Neural cell (in vitro differentiated cells): ENCODE measurements at regions not wholly inside any gene's neighbourhood (a gene's known extent, or its start where the extent isn't known, plus 50 kb on each side); places are given as distances from the start of the nearest gene placed in this dataset.

Source experiments
- CTCF ChIP-seq: fragments of 450-650 bp; IDR thresholded peaks from 2 replicates; pipeline ENCODE4 v1.5.1; 2014; ENCODE audit warnings: antibody characterized with exemption, mild to moderate bottlenecking, moderate library complexity; ENCODE audit not compliant: poor library complexity, severe bottlenecking
- EP300 ChIP-seq: fragments of 450-650 bp; conservative IDR thresholded peaks from 2 replicates; pipeline ENCODE4 v1.6.1; 2014; ENCODE audit warnings: antibody characterized with exemption, mild to moderate bottlenecking, moderate library complexity; ENCODE audit not compliant: poor library complexity, severe bottlenecking
- REST ChIP-seq: IDR thresholded peaks from 2 replicates; pipeline ENCODE4 v1.6.1; 2012; ENCODE audit warnings: borderline replicate concordance
- SMC3 ChIP-seq: fragments of 450-650 bp; conservative IDR thresholded peaks from 2 replicates; pipeline ENCODE4 v1.6.1; 2014; ENCODE audit warnings: antibody characterized with exemption, mild to moderate bottlenecking, moderate library complexity; ENCODE audit not compliant: poor library complexity
- TAF1 ChIP-seq: IDR thresholded peaks from 2 replicates; pipeline ENCODE4 v1.6.1; 2012; ENCODE audit warnings: low read depth

GRCh38 chr3:31277582-31277981 lies 255.1 kb upstream of the STT3B start:
- TF ChIP-seq CTCF (no peak), REST (no peak), EP300 (no peak), SMC3 (no peak), TAF1 (no peak)
